Endothelial cell of umbilical vein (primary cell): ENCODE measurements at regions not wholly inside any gene's neighbourhood (a gene's known extent, or its start where the extent isn't known, plus 50 kb on each side); places are given as distances from the start of the nearest gene placed in this dataset.

ENCODE experiments used
- BruUV-seq: library from RNA; stranded (reverse); fragments of 400-500 nt; replicated peaks from 2 replicates; lab custom pipeline; 2021; lab: Mats Ljungman, UMichigan
- CTCF ChIA-PET: fragments of 300-600, 350-600 bp; sonication (Branson Sonifier 250); formaldehyde crosslinking; loops from one replicate; lab custom pipeline; 2021; ENCODE audit warnings: antibody characterized with exemption, inconsistent platforms; lab: Charles Lee
- POLR2A ChIA-PET: fragments of 300-600, 350-600 bp; sonication (Branson Sonifier 250); formaldehyde crosslinking; loops from one replicate; lab custom pipeline; 2021; ENCODE audit warnings: antibody characterized with exemption, inconsistent platforms; lab: Charles Lee
- DNase-seq: peaks from one replicate; pipeline ENCODE4 v3.0.0-alpha.2; 2011; ENCODE audit warnings: low read depth, low spot score
- FAIRE-seq: peaks from 2 replicates; lab custom pipeline; 2011; peaks lifted over from hg19 to GRCh38; lab: Jason Lieb, UNC
- H2AFZ ChIP-seq: 2 replicates; pipeline ENCODE4 v1.6.0; 2012; ENCODE audit warnings: low read depth, low read length, control low read depth, inconsistent platforms
- H3K27ac ChIP-seq: 2 replicates; pipeline ENCODE4 v1.5.1; 2011; ENCODE audit warnings: low read depth, mild to moderate bottlenecking, control low read depth, low read length, moderate library complexity; ENCODE audit not compliant: insufficient read depth
- H3K27me3 ChIP-seq, 2 experiments: 2 replicates each; pipeline versions ENCODE4 v1.6.0 to v1.6.1; 2011; ENCODE audit warnings: low read length in 2 of 2, mixed read lengths in 1 of 2; ENCODE audit not compliant: control insufficient read depth in 2 of 2, insufficient read depth in 2 of 2
- H3K36me3 ChIP-seq, 2 experiments: 2 replicates in 1 of 2; 3 replicates in 1 of 2; pipeline ENCODE4 v1.5.1; 2011; ENCODE audit warnings: low read length in 2 of 2, mild to moderate bottlenecking in 1 of 2, moderate library complexity in 1 of 2; ENCODE audit not compliant: control insufficient read depth in 2 of 2, insufficient read depth in 2 of 2; ENCODE audit errors: extremely low read depth in 1 of 2
- H3K4me1 ChIP-seq: 3 replicates; pipeline ENCODE4 v1.5.1; 2011; ENCODE audit warnings: mild to moderate bottlenecking, low read length; ENCODE audit not compliant: control insufficient read depth, insufficient read depth; ENCODE audit errors: extremely low read depth
- H3K4me2 ChIP-seq: 2 replicates; pipeline ENCODE4 v1.6.1; 2011; ENCODE audit warnings: low read length, control low read depth, mixed read lengths; ENCODE audit not compliant: insufficient read depth
- H3K4me3 ChIP-seq, 3 experiments: fragments of 200-600 bp in 1 of 3; sonication (generic), shearing (Covaris generic) in 1 of 3; replicated peaks in 1 of 3; 2 replicates each; pipeline ENCODE4 v1.5.1; 2011 to 2016; ENCODE audit warnings: control low read depth in 3 of 3, low read length in 3 of 3, mild to moderate bottlenecking in 2 of 3, inconsistent platforms in 1 of 3, low read depth in 1 of 3, moderate library complexity in 1 of 3; ENCODE audit not compliant: insufficient read depth in 1 of 3
- H3K79me2 ChIP-seq: 2 replicates; pipeline ENCODE4 v1.6.0; 2012; ENCODE audit warnings: low read length, inconsistent platforms; ENCODE audit not compliant: control insufficient read depth, insufficient read depth
- H3K9ac ChIP-seq: replicated peaks from 2 replicates; pipeline ENCODE3; 2011; ENCODE audit warnings: low read length, control low read depth; ENCODE audit not compliant: insufficient read depth; ENCODE audit errors: extremely low read depth
- H3K9me1 ChIP-seq: replicated peaks from 3 replicates; pipeline ENCODE4 v1.6.0; 2011; ENCODE audit warnings: mild to moderate bottlenecking, low read length; ENCODE audit not compliant: control insufficient read depth, insufficient read depth; ENCODE audit errors: extremely low read depth
- H3K9me3 ChIP-seq: replicated peaks from 2 replicates; pipeline ENCODE4 v1.5.1; 2012; ENCODE audit warnings: low read length, inconsistent platforms; ENCODE audit not compliant: control insufficient read depth, insufficient read depth
- H4K20me1 ChIP-seq: replicated peaks from 2 replicates; pipeline ENCODE3; 2011; ENCODE audit warnings: mild to moderate bottlenecking, low read length; ENCODE audit not compliant: control insufficient read depth, insufficient read depth; ENCODE audit errors: extremely low read depth
- EZH2 ChIP-seq: IDR thresholded peaks from 2 replicates; pipeline ENCODE4 v1.6.1; 2012; ENCODE audit warnings: borderline replicate concordance, low read depth, mild to moderate bottlenecking, moderate library complexity, low read length, inconsistent platforms; ENCODE audit not compliant: severe bottlenecking
- FOS ChIP-seq: IDR thresholded peaks from 2 replicates; pipeline ENCODE4 v1.6.1; 2011; ENCODE audit warnings: mild to moderate bottlenecking, low read length, moderate library complexity, borderline replicate concordance; ENCODE audit not compliant: insufficient read depth
- GATA2 ChIP-seq: IDR thresholded peaks from 2 replicates; pipeline ENCODE4 v1.7.0; 2011; ENCODE audit warnings: low read depth, mild to moderate bottlenecking, moderate library complexity, mixed read lengths, low read length; ENCODE audit not compliant: insufficient read length, insufficient read depth
- JUN ChIP-seq: IDR thresholded peaks from 2 replicates; pipeline ENCODE4 v1.6.1; 2011; ENCODE audit warnings: borderline replicate concordance, low read depth; ENCODE audit not compliant: insufficient read length, insufficient read depth
- MYC ChIP-seq: IDR thresholded peaks from one replicate; pipeline ENCODE4 v1.6.1; 2011; ENCODE audit warnings: mild to moderate bottlenecking, low read depth, low read length
- POLR2A ChIP-seq: IDR thresholded peaks from 2 replicates; pipeline ENCODE4 v1.6.1; 2012; ENCODE audit warnings: low read depth, mild to moderate bottlenecking, control low read depth, low read length
- POLR2AphosphoS5 ChIP-seq: IDR thresholded peaks from 2 replicates; pipeline ENCODE4 v1.6.1; 2012; ENCODE audit warnings: low read depth, mild to moderate bottlenecking, control low read depth, low read length, moderate library complexity; ENCODE audit not compliant: insufficient read depth
- dilution Hi-C: fragments of 300-500 bp; cut with MboI; formaldehyde crosslinking; loops from one replicate; pipeline ENCODE4 v1.15.0; 2019; ENCODE audit warnings: low sequenced_read_pairs; ENCODE audit not compliant: extremely low pct_ligation_motif_present
- intact Hi-C: fragments of 100-400 bp; cut with micrococcal nuclease; formaldehyde crosslinking; loops from one replicate; pipeline ENCODE4 v1.10.0; 2022
- TF ChIP-seq, protein P1 (sequence below): IDR thresholded peaks from 2 replicates; pipeline ENCODE4 v1.6.1; 2011; ENCODE audit not compliant: insufficient read depth, insufficient read length
- TF ChIP-seq, protein P2 (sequence below), 2 donors: IDR thresholded peaks; 1 replicate in 1 of 2; 2 replicates in 1 of 2; pipeline ENCODE4 v1.5.1; 2011; ENCODE audit warnings: low read length in 2 of 2, mild to moderate bottlenecking in 2 of 2, moderate library complexity in 2 of 2, control low read depth in 1 of 2, inconsistent platforms in 1 of 2, low read depth in 1 of 2; ENCODE audit not compliant: insufficient read depth in 1 of 2; ENCODE audit errors: extremely low read depth in 1 of 2

DNA sequence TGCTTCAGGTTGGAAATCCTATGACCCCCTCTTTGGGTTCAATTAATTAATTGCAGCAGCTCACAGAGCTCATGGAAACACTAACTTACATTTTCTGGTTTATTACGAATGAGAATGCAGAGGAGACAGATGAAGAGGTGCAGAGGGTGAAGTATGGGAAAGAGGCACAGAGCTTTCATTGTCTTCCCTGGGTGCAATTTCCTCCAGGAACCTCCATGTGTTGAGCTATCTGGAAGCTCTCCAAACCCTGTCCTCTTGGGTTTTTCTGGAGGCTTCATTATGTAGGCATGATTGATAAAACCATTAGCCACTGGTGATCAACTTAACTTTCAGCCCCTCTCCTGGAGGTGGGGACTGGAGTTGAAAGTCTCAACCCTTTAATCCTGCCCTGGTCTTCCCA, 133.0 kb upstream of the AUTS2 start:
- BruUV-seq: no TSS peak
- Histone ChIP-seq H3K9me1 (no peaks in the 10 kb centered on the region), H3K4me2 (no peak overlapping the region), H4K20me1 (no peaks in the 10 kb centered on the region), H3K79me2 (no peaks in the 10 kb centered on the region), H3K27me3 (no peaks in the 10 kb centered on the region), H2AFZ (no peak overlapping the region), H3K4me3 (no peak overlapping the region), H3K4me1 (no peaks in the 10 kb centered on the region), H3K36me3 (no peaks in the 10 kb centered on the region), H3K27ac (no peak overlapping the region), H3K9ac (no peak overlapping the region), H3K9me3 (no peaks in the 10 kb centered on the region)
- CTCF ChIA-PET: no interaction called here
- dilution Hi-C loops: no loop called here
- POLR2A ChIA-PET: no interaction called here
- DNase-seq (no peak), FAIRE-seq (no peak)
- TF ChIP-seq POLR2AphosphoS5 (no peak), EZH2 (no peak), JUN (no peak), POLR2A (no peak), FOS (no peak), GATA2 (no peak), MYC (no peak)
- TF ChIP-seq, protein P1, sequence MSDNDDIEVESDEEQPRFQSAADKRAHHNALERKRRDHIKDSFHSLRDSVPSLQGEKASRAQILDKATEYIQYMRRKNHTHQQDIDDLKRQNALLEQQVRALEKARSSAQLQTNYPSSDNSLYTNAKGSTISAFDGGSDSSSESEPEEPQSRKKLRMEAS: no peak
- TF ChIP-seq, protein P2, sequence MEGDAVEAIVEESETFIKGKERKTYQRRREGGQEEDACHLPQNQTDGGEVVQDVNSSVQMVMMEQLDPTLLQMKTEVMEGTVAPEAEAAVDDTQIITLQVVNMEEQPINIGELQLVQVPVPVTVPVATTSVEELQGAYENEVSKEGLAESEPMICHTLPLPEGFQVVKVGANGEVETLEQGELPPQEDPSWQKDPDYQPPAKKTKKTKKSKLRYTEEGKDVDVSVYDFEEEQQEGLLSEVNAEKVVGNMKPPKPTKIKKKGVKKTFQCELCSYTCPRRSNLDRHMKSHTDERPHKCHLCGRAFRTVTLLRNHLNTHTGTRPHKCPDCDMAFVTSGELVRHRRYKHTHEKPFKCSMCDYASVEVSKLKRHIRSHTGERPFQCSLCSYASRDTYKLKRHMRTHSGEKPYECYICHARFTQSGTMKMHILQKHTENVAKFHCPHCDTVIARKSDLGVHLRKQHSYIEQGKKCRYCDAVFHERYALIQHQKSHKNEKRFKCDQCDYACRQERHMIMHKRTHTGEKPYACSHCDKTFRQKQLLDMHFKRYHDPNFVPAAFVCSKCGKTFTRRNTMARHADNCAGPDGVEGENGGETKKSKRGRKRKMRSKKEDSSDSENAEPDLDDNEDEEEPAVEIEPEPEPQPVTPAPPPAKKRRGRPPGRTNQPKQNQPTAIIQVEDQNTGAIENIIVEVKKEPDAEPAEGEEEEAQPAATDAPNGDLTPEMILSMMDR (IDR thresholded peaks at IDR 0.05; ENCODE audit: extremely low read depth in 1 of 2, insufficient read depth in 1 of 2, low read depth in 1 of 2, low read length in 2 of 2): no peak
- intact Hi-C loops: no loop called here
